ENCODE measurements at regions not wholly inside any gene's neighbourhood (a gene's known extent, or its start where the extent isn't known, plus 50 kb on each side); places are given as distances from the start of the nearest gene placed in this dataset.

GRCh38 chr16:65756163-65756562 is 610.3 kb upstream of the CDH5 start:
- TF ChIP-seq POLR2AphosphoS5 (IDR thresholded peaks at IDR 0.05), result no peak
- TF ChIP-seq, protein P1, sequence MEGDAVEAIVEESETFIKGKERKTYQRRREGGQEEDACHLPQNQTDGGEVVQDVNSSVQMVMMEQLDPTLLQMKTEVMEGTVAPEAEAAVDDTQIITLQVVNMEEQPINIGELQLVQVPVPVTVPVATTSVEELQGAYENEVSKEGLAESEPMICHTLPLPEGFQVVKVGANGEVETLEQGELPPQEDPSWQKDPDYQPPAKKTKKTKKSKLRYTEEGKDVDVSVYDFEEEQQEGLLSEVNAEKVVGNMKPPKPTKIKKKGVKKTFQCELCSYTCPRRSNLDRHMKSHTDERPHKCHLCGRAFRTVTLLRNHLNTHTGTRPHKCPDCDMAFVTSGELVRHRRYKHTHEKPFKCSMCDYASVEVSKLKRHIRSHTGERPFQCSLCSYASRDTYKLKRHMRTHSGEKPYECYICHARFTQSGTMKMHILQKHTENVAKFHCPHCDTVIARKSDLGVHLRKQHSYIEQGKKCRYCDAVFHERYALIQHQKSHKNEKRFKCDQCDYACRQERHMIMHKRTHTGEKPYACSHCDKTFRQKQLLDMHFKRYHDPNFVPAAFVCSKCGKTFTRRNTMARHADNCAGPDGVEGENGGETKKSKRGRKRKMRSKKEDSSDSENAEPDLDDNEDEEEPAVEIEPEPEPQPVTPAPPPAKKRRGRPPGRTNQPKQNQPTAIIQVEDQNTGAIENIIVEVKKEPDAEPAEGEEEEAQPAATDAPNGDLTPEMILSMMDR (IDR thresholded peaks at IDR 0.05), result no peak
- TF ChIP-seq POLR2A (IDR thresholded peaks at IDR 0.05), result no peak
- TF ChIP-seq EP300 (IDR thresholded peaks at IDR 0.05), result no peak
